RWPE1 (cell line): ENCODE measurements at regions not wholly inside any gene's neighbourhood (a gene's known extent, or its start where the extent isn't known, plus 50 kb on each side); places are given as distances from the start of the nearest gene placed in this dataset.

Experiments used
- CTCF ChIA-PET: fragments of 350-600 bp; sonication (Branson Sonifier 250); formaldehyde crosslinking; extraction: SDS; loops from one replicate; lab custom pipeline; 2021; lab: Yijun Ruan, JAX
- POLR2A ChIA-PET: fragments of 400-600 bp; formaldehyde crosslinking; extraction: SDS; loops from one replicate; lab custom pipeline; 2020; ENCODE audit warnings: antibody characterized with exemption; ENCODE audit not compliant: low non-redundant PET; lab: Yijun Ruan, JAX
- DNase-seq: peaks from one replicate; pipeline ENCODE4 v3.0.0; 2012; ENCODE audit warnings: low spot score
- H3K27ac ChIP-seq: fragments of 450-650 bp; 2 replicates; pipeline ENCODE4 v1.5.1; 2017
- CTCF ChIP-seq: fragments of 450-650 bp; conservative IDR thresholded peaks from 2 replicates; pipeline ENCODE4 v1.5.1; 2017; ENCODE audit warnings: low read depth, mild to moderate bottlenecking

- H3K27ac ChIP-seq: no peak overlapping the region
- no peak for DNase-seq
- CTCF ChIA-PET: no interaction called here
- no peak for TF ChIP-seq CTCF
- POLR2A ChIA-PET: no interaction called here
These were observed 267.3 kb upstream of the SASH1 start for GRCh38 chr6:148075352-148075751.

GRCh38 chr6:148076051-148076450, 266.6 kb upstream of the SASH1 start:
- CTCF ChIA-PET: no interaction called here
- POLR2A ChIA-PET: no interaction called here
- H3K27ac ChIP-seq: no peak overlapping the region
- DNase-seq: no peak
- no peak for TF ChIP-seq CTCF

GRCh38 chr6:148080315-148080714, 262.3 kb upstream of the SASH1 start:
- TF ChIP-seq CTCF: no peak
- DNase-seq: no peak
- CTCF ChIA-PET: no interaction called here
- POLR2A ChIA-PET: no interaction called here
- no peak overlapping the region for H3K27ac ChIP-seq

GRCh38 chr6:148081076-148081475, 261.6 kb upstream of the SASH1 start:
- POLR2A ChIA-PET: no interaction called here
- CTCF ChIA-PET: no interaction called here
- no peak overlapping the region for H3K27ac ChIP-seq
- TF ChIP-seq CTCF: no peak
- no peak for DNase-seq

GRCh38 chr6:148082044-148082443, 260.6 kb upstream of the SASH1 start:
- ChIA-PET POLR2A (no interaction called here), CTCF (no interaction called here)
- no peak overlapping the region for H3K27ac ChIP-seq
- TF ChIP-seq CTCF: no peak
- no peak for DNase-seq

- CTCF ChIA-PET: no interaction called here
- no peak for TF ChIP-seq CTCF
- no peak for DNase-seq
- H3K27ac ChIP-seq: no peak overlapping the region
- POLR2A ChIA-PET: no interaction called here
These were observed 259.9 kb upstream of the SASH1 start for GRCh38 chr6:148082696-148083095.

- no peak overlapping the region for H3K27ac ChIP-seq
- ChIA-PET POLR2A (no interaction called here), CTCF (no interaction called here)
- TF ChIP-seq CTCF: no peak
- no peak for DNase-seq
These were observed 256.9 kb upstream of the SASH1 start for GRCh38 chr6:148085631-148086331.
